HK-2 (cell line): ENCODE measurements at regions not wholly inside any gene's neighbourhood (a gene's known extent, or its start where the extent isn't known, plus 50 kb on each side); places are given as distances from the start of the nearest gene placed in this dataset.
A peak's percentile ranks its signal among the peaks of the same experiment; 100 is the strongest.

Experiments used
- DNase-seq: peaks from one replicate; pipeline ENCODE4 v3.0.0-alpha.2; 2018; ENCODE audit not compliant: unreplicated experiment

- DNase-seq: no peak
Observed at GRCh38 chrX:39848243-39848642, 249.5 kb downstream of the BCOR start.

GRCh38 chrX:39848900-39849299 lies 248.9 kb downstream of the BCOR start:
- DNase-seq: no peak

DNA sequence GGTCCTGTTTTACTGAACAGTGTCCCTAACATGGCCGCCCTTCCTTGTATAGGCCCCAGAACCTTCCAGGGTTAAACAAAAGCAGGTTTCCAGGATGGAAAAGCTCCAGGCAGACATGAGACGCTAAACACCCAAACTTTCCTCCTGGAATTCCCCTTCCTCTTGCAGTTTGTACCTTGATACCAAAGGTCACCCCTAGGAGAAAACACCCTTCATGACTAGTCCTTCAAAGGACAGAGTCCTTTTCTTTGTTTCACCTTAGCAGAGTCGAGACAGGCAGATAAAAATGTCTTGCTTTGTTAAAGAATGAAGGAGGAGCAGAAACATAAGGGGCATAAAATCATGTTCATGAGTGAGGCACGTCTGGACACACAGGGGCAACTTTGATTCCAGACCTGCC lies 247.5 kb downstream of the BCOR start:
- no peak for DNase-seq

DNA sequence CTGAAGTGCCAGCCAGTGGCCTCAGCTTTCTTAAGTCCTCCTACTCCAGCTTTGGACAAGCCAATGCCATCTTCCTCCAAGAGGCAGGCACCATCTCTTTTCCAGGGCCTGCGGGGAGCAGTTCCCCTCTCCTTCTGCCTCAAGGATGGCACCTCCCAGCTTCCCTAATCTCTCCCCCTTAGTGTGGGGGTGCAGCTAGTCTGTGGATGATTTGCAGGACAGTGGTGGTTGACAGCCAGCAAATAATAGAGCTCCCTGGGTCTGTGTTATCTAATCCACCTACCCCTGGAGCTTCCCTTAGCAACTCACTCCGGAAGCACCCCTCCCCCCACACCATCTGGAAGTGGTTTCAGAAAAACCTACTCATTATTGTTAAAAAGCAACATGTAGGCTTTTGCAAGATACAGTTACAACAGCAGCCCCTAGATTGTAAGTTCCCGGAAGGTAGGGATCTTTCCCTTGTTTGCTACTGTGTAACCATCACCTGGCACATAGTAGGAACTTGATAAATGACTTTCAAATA lies 247.1 kb downstream of the BCOR start:
- DNase-seq: no peak

- DNase-seq: no peak
Observed at GRCh38 chrX:39851745-39852455, 245.9 kb downstream of the BCOR start.

DNA sequence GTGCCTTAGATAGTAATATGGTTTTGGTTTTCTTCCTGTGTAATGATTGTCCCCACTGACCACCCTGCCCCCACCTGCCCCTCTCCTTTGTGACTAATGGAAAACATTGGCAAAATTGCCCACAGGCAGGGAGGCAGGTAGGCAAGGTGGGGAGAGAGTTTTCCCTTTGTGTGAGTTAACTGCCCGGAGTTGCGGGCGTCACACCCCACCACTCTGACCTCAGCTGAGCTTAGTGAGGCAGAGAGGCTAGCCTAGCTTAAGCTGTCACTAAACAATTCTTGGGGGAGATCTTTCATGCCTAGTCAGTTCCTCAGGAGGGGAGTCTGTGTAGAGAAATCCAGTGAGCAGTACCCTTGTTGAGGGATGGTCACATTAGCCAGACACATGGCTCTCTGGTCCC lies 245.3 kb downstream of the BCOR start:
- no peak for DNase-seq

DNA sequence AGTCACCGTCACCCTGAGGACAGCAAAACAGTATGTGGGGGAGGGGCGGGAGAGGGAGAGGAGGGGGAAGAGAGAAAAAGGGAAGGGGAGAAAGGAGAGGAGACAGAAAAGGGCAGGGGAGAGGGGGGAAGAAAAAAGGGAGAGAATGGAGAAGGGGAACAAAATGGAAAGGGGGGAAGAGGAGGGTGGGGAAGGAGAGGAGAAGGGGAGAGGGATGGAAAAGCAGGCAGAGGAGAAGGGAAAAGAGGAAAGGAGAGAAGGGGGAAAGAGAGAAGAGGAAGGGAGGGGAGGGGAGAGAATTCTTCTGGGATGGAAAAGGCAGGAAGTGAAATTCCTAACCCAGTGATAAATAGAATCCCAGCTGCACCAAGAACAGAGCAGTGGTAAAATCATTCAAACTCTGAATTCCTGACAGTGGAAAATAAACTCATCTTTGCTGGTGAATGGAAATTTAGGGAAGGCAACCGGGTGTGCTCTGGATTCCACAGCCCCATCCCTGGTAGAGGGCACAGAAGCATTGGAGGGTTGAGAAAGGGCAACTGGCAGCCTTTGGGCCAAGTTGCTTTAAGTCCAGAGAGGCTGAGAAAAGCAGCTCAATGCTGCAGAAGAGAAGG lies 244.2 kb downstream of the BCOR start:
- DNase-seq: no peak

DNA sequence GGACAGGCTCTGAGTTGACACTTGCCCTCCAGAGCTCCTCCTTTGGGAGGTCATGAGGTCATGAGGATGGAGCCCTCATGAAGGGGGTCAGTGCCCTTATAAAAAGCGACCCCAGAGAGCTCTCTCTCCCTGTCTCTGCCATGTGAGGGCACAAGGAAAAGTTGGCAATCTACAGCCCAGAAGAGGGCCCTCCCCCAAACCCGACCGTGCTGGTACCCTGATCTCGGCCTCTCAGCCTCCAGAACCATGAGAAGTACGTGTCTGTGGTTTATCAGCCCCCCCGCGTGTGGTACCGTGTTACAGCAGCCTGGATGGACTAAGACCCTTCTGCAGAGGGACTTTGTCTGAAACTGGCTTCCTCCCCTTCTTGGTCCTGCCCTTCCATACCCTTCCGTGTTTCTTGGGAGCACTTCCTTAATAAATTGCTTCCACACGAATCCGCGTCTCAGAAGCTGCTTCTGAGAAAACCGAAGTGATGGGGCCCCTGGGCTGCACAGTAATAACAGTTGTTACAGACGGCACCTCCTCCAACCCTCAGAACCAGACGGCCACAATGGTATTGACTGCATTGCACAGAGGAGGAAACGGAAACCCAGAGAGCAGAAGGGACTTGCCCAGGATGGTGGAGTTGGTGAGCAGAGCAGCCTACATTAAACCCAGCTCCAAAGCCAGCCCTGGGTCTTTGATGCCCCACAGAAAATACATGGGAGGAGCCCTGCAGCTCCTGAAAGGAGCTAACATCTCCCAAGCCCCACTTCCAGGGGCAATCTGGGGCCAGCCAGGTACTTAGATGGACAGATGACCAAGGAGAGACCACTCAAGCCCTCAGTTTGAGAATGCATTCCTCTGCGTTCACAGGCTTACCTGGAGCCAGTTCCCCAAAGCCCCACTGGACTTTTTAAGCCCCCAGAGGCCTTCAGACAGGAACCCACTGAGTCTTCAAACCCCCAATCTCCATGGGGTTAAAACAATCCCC lies 242.7 kb downstream of the BCOR start:
- no peak for DNase-seq

GRCh38 chrX:39855748-39856129 lies 242.0 kb downstream of the BCOR start:
- DNase-seq: no peak

- DNase-seq: no peak
Observed at GRCh38 chrX:39856472-39857121, 241.2 kb downstream of the BCOR start.

DNA sequence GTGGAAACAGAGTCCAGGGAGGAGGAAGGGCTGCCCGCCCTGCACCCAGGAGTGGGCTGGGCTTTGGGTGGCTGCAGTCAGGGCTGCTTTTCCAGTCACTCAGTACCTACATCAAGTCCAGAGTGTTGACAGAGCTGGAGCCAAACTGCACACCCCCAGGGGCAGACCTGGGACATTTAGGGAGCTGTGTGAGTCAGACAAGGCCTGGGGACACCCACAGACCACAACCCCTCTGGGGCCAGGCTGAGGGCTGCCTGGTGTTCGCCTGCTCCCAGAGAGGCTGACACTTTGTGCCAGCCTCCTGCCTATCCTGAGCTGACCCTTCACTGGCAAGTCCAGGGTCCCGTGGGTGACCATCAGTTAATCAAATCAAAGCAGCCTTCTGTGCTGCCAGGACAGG lies 240.0 kb downstream of the BCOR start:
- no peak for DNase-seq

DNA sequence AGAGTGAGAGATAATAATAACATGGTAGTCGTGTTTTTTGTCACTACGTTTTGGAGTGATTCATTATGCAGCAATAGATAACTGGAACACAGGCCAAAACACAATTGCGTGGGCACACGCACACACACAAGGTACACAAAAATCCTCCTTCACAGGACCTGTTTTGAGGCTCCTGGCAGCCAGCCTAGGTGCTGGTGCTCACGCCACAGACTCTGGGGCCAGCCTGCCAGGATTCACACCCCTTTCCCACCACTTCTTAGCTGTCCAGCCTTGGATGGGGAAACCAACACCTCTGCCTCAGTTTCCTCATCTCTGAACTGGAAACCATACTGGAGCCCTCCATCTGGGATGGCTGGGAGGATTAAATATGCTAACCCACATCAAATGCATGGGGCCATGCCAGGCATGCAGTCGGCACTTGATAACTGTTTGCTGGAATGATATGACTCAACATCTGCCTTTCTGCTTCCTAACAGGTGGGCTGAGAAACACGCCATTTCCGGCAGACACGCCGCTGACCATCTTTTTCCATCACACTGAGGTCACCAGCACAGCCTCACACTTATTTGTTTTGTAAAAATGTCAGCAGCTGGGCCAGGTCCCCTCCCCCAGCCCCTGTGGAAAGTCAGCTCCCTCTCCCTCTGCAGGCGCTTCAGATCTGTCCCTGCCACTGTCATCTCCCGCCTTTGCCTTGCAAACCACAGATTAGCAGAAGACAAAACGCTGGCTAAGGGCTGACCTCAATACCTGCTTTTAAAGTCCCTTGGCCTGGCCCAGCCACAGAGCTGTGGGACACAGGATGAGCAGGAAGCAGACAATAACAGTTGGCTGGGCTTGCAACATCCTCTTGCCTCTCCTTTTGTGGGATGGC lies 237.5 kb downstream of the BCOR start:
- no peak for DNase-seq

GRCh38 chrX:39862963-39863362 lies 234.8 kb downstream of the BCOR start:
- no peak for DNase-seq

- no peak for DNase-seq
Observed at GRCh38 chrX:39866229-39866628, 231.5 kb downstream of the BCOR start.

DNA sequence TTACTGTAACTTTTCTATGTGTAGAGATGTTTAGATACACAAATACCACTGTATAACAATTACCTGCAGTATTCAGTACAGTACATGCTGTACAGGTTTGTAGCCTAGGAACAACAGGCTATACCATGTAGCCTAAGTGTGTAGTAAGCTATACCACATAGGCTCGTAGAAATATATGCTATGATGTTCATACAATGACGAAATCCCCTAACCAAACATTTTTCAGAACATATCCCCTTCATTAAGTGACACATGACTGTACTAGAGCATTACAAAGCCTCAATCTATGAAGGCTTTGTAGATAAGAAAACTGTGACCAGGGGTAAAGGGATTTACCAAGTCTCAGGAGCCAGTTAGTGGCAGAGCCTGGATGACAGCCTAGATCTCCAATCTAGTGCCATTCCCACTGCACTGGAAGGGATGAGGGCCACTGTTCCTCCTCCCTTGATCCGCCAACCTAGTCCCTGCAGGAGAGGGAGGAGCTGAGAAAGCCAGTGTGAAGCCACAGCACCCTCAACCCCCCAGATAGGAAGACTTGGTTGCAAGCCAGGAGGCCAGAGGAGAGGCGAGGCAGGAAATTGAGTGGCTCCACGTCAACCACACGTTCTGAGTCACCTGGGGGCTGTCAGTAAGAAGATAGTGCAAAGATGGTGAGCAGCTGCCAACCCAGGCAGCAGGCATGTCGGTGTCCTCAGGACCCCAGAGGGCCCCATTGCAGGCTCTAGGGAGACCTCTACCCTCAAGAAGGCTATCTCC lies 227.7 kb downstream of the BCOR start:
- peak; percentile 68 for DNase-seq

DNA sequence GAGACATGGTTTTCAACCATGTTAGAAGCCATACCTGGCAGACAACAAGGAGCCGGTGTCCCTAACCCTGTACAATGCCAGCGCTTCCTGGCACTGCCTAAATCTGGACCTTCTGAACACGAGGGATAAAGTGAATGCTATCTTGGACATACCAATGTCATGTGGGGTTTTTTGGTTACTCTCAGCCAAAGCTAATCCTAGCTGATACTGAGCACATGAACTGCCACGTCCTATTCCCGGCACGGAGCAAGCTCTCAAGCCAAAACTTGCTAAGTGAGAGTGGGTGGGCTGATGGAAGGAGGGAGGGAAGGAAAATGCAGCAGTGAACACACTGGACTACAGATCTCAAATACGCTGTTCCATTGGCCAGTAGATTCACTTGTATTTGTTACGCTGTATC lies 226.1 kb downstream of the BCOR start:
- no peak for DNase-seq

- DNase-seq: no peak
Observed at GRCh38 chrX:39873117-39873516, 224.6 kb downstream of the BCOR start.

GRCh38 chrX:39874202-39874816 lies 223.4 kb downstream of the BCOR start:
- DNase-seq: no peak

DNA sequence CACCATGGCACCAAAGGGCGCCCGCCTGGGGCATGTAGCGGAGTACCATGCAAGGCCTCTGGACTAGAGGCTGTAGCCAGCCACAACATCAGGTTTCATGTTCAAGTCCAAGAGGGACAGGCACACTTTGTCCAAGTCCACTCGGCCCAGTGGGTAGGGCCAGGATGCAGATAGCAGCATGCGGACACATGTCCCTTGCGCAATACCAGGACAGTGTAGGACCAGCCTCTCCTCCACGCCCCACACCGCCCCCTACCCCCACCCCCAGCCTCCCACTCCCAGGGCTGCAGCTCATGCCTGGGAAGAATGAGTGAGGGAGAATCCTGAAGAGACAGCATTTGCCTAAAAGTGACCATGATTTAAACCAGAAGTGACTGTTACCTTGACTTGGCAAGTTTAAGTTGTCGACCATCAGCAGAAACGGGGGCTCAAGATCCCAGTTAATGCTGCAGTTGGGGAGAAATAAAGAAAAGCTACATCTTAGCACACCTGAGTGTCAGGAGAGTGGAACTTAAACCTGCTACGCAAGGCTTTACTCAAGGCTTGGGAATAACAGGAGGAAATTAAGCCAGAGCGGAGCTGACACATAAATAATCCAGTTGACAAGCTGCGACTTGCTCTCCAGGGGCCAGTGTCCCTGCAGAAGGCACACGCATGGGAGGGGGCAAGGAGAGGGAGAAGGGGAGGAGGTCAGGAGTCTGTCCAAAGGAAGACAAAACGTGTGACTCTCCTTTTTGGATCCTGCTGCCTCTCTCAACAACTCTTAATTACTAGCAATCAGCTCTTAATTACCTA lies 221.7 kb downstream of the BCOR start:
- DNase-seq: no peak
